T-helper 2 cell (primary cell): ENCODE measurements at regions not wholly inside any gene's neighbourhood (a gene's known extent, or its start where the extent isn't known, plus 50 kb on each side); places are given as distances from the start of the nearest gene placed in this dataset.
"Not testable (repeated sequence)": the region's sequence is repeated elsewhere in the genome, so short reads cannot be mapped to it uniquely, and the experiment has no call there.

Experiments used
- DNase-seq, 5 experiments: peaks; one replicate each; pipeline versions ENCODE4 v3.0.0 to v3.0.0-alpha.2; 2012 to 2022

DNA sequence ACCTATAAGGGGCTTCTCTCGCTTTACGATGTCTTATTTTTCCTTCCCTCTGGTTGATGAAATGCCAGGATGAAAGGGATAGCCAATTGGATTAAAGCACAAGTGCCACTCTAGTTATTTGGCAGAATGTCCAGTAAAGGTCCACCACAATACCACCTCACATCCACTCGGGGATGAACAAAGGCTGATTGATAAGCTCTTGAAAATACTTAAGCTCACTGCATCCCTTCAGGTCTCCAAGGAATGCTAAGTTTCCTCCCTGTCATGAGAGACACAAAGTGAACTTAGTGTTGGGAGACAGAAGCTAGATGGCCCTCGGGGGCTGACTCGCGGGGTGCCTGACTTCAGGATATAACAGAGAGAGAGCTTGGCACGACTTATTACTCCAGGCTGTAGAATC, 185.9 kb upstream of the ZNF644 start:
- not testable (repeated sequence) for DNase-seq

DNA sequence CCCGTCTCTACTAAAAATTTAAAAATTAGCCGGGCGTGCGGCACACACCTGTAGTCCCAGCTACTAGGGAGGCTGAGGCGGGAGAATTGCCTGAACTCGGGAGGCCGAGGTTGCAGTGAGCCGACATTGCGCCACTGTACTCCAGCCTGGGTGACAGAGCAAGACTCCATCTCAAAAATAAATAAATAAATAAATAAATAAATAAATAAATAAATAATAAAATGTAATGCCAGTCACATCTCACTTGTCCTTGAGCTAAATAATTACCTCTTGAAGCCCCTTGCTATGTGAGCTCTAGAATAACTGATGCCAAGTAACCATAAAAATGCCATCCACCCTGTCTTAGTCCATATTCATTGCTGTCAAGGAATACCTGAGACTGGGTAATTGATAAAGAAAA, 182.3 kb upstream of the ZNF644 start:
- DNase-seq: not testable (repeated sequence)

DNA sequence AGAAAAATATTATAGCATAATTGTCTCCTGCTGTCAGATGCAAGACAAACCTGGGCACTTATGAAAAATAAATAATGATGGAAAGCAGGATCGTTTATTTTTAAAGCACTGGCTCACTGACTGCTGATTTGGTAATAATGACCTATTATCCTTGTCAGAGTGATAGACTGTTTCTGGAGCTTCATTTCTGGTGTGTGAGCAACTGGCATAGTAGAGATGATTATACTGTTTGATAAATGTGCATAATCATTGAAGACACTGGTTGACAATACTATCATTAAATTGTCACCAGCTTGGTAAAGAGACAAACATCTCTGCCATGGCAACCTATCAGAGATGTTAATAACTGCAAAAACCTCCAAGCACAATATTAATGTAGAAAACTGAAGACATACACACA, 179.9 kb upstream of the ZNF644 start:
- no peak for DNase-seq

DNA sequence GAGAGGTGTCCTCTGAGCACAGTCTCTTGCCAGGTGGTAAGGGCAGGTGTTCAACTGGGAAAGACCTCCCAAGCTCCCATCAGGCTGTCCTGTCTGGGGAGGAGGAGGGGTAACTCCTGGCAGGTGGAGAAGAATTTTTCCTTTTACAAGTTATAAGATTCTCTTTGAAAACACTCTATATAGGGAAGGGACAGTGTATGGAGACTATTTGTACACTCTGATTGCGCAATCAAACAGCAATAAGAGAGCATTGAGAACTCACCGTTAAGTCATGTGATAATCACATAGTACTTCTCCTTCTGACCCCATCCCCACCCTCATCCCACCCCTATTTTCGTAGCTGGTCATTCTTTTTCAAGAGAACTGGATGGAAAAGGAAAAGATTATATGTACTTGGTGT, 179.3 kb upstream of the ZNF644 start:
- no peak for DNase-seq

DNA sequence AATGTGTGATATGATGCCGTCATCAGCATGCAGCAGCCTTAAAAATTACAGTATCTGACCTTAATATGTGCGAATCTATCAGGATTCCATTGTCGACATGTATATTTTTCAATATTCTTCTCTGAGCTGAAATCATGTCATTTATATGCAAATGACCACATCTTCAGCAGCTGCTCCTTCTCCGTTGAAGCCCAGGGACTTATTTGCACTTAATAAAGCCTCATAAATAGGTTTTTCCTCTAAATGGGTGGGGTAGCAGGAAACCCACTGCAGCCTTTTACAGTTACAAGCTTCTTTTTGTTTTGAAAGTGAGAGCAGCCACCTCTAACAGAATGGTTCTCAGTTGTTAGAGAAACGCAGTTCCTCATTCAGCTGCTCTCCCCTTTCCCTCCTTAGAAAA, 178.8 kb upstream of the ZNF644 start:
- no peak for DNase-seq

DNA sequence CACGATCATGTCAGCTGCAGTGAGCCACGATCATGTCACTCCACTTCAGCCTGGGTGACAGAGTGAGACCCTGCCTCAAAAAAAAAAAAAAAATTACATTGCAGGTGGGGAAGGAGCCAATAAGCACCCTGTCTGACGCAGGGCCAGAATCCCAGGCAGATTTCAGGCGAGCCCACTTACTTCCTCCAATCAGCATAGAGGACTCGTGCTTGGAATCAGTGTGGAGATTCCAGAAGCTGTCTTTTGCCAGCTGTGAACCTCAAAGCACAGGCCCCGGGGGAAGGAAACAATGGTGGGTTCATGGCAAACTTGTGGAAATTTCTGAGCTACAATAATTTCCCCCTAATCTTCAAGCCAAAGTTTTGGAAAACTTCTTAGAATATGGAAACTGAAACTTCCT, 178.2 kb upstream of the ZNF644 start:
- DNase-seq: no peak

DNA sequence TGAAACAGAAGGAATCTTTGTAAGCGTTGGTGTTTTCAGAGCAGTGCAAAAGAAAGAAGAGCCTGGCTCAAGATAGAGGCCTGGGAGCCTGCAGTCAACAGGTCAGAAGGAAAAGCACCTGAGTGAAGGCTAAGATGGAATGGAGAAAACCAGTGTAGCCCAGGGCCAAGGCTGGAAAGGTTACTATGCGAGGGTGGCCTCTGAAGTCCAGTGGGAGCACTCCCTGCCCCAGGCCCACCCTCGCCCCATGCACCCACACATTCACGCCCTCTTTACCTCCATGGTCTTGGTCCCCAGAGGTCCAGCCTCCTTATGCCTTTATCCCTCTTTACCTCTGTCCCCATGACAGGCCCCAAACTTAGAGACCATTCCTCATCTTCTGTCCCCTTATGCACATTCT, 169.2 kb upstream of the ZNF644 start:
- DNase-seq: no peak

DNA sequence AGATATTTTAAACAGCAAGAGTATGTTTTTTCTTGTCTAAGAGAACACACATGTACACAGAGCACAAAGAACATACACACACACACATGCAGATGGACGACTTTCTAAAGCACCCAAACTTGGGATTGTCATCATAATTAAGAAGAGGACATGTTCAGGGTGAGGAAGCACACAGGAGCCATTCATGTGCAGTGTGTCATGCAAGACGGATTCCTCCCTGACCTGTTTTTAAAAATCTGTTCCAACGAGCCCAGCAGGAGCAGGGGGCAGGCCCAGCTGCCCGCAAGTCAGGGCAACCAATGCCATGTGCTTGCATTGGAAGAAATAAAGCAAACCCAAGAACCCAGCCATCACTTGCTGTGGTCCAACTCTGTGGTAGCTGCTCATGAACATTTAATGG, 167.3 kb upstream of the ZNF644 start:
- no peak for DNase-seq

DNA sequence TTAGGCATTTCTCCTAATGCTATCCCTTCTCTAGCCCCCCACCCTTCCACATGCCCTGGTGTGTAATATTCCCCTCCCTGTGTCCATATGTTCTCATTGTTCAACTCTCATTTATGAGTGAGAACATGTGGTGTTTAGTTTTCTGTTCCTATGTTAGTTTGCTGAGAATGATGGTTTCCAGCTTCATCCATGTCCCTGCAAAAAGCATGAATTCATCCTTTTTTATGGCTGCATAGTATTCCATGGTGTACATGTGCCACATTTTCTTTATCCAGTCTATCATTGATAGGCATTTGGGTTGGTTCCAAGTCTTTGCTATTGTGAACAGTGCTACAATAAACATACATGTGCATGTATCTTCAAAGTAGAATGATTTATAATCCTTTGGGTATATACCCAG, 161.0 kb upstream of the ZNF644 start:
- not testable (repeated sequence) for DNase-seq

DNA sequence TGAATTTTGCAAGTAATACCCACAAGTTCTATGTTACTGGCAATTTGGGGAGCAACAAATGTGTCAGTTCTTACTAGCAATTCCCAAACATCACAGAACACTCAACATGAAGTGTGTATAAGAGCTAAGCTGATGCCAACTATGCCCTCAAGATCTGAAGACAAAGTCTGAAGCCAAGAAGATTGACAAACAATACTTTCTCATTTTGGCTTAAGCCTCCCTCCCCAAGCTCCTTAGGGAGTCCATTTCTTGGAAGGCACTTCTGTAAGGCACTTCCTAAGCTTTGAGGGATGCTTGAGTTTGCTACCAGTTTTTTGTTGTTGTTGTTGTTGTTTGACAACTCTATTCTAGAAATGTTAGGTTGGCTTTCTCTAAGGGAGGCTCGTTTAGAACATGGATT, 154.4 kb upstream of the ZNF644 start:
- no peak for DNase-seq

DNA sequence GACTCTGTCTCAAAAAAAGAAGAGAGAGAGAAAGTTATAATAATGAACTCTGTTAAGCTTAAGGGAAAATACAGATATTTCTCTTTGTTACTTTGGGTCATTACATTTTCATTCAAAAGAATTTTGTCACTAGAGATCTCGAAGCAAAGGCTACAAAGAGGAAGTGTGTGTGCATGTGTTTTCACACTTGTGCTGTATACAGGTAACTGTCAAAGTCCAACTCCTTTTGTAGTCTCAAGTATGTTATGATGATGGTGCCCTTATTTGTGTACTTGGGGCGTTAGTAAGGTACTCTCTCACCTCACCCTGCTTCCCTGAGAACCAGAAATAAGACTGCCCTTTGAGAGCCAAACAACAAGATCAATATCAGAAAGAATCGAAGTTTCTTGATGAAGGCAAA, 152.9 kb upstream of the ZNF644 start:
- no peak for DNase-seq

DNA sequence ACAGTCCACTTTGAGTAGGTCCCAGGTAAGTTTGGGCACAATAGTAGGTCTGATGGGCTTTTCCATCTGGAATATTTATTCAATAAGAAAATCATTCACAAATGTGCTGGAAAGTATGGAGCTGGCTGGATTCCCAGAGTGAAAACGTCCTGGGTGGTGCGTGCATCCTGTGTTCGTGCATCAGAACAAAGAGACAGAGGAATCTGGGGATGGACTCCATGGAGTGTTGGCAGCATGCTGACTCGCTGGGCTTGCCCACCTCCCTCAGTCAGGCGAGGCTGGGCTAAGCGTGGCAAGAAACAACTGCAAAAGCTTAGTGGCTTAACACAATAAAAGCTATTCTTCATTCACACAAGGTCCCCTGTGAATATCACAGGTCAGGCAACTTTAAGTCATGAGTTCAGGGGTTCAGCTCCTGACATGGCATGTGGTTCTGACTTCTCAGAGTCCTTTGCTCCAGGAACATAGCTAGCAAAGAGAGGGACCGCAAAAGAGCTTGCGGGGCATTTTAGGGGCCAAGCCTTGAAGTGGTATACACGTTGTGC, 151.6 kb upstream of the ZNF644 start:
- no peak for DNase-seq

DNA sequence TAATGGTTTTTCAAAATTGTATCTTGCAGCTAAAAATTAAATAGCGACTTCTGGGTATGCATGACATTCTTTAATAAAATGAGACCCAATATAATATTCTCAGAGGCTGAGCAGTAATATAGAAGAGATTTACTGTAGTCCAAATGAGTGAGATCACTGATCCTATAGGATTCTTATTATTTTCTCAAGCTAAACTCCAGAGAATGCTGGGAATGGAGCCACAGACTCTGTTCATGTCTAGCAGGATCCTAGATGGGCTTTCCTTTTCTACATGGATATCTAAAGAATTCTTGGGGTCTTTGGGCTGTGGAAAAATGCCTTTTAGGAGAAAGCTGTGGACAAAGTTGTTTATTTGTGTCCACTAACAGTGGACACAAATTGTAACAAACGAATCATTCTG, 150.7 kb upstream of the ZNF644 start:
- no peak for DNase-seq

DNA sequence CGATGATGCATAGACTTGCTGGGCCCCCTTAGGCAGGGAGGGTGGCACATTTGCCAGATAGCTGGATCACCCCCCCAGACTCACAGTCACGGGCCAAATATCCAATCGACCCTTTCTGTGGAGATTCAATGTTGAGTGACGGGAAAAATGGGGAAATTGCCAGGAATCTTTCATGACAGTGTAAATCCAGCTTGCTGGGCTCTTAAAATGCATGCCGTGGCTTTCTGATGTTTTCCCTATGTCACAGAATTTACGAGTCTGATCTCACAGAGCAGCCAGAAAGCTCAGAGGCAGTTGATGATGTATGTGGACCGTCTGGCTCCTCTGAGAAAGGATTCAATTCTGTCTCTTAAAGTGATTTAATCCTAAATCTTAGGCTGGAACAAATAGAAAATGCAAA, 150.1 kb upstream of the ZNF644 start:
- no peak for DNase-seq

DNA sequence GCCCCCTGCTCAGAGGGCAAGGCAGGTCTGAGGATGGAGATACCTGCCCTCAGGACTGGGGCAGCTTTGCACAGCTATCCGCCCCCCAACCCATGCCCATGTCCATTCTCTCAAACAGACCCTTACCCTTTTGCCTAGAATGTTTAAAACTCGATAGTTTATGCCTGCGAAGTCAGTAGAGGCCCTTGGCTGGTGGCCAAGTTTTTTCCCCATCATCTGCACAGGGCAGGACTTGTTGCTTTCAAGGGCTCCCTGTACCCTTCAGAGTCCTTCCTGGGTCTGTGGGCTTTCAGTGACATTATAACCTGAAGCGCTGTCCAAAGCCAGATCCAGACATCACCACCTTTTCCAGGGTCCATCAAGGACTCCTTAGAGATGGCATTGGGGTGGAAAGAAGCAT, 148.7 kb upstream of the ZNF644 start:
- DNase-seq: no peak

DNA sequence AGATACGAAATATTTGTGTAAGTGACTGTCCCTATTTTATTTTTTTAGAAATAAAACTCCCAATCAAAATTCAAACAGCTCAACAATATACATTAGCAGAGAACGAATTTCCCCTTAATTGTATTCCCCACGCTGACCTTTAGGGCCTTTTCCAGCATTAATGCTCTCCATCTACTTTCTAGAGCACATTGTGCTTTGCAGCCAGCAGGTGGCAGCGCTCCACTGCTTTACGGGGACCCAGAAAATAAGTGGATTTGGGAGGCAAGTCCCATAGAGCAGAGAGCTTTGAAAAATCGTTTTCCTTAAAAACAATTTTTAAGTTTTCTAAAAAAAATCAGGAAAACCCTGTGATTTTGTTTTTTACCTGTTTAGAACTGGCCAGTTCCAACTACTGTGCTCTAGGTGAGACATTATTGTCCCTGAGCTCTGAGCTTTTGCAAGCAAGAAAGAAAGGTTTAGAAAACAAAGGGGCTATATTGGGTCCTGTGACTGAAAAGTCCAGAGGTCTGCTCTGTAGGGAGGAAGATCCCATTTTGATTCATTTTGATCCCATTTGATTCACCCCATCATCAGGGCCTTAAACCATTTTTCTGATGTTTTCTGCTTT, 144.4 kb upstream of the ZNF644 start:
- peak in 1 of 5 experiments; percentile 30 for DNase-seq

DNA sequence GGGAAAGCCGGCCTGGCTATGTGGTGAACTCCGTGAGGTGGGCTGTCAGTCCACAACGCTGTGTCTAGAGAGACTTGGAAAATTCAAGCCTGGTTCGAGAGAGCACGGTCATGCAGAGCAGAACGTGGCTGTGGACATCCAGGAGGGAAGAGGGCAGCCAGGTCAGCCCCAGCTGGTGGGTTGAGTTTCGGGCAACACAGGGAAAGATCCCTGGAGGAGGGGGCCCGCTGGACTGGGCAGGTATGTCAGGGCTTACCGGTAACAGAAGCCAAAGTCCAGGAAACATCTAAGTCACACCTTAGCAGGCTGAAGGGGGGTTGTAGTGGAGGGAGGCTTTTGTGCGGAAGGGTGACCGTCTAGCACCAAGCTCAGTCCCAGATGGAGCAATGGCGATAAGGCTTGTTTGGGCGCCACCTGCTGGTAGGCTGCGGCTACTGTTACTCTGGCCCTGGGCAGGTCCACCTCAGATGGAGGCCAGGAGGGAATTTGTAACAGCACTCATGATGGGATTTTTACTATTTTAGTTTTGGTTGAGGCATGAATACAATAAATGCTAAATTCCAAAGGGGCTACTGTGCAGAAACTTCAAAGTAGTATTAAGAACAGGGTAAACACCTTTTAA, 143.3 kb upstream of the ZNF644 start:
- peak; percentile 30 to 57 (median 41) for DNase-seq

DNA sequence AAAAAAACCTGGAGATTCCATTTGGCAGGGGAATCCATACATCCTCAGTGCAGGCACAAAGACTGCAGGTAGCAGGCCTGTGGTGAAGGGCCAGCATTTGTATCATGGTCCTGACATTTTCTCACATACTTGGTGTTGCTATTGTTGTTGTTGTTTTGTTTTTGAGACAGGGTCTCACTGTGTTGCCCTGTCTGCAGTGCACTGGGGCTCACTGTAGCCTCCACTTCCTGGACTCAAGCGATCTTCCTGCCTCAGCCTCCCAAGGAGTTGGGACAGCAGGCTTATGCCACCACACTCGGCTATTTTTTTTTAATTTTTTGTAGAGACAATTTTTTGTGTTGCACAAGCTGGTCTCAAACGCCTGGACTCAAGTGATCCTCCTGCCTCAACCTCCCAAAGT, 140.8 kb upstream of the ZNF644 start:
- DNase-seq: no peak

DNA sequence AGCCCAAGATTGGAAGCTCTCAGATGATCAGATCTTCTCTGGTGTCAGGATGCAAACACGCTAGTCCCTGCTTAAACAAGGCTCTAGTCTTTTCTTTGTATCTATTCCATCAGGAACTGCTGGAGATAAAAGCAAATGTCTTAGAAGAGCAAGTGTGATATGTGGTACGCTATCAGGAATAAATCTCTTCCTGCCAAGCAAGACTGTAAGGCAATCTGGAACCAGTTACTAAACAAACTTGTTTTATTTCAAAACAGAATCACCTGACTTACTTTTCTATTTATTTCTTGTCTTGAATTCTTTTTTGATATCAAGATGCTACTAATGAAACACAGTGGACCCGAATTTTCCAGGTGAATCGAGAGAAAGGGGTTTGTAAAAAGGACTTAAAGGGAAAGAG, 139.9 kb upstream of the ZNF644 start:
- DNase-seq: no peak

DNA sequence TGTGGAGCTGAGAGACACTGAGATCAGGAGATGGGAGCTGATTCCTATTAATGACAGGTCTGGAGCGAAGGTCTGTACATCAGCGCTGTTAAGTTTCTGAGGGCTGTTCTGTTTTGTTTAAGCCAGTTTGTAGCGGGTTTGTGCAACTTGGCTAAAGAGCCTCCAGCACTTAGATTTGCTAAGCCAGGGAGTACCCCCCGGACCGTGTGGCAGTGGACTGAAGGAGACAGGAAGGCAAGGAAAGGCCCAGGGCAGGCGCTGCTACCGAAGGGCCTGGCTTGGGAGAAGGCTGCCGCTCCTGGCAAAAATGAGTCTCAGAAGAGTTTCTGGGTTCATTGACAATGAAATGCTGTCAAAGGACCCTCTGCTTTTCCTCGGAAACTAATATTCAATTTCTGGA, 139.3 kb upstream of the ZNF644 start:
- DNase-seq: no peak

DNA sequence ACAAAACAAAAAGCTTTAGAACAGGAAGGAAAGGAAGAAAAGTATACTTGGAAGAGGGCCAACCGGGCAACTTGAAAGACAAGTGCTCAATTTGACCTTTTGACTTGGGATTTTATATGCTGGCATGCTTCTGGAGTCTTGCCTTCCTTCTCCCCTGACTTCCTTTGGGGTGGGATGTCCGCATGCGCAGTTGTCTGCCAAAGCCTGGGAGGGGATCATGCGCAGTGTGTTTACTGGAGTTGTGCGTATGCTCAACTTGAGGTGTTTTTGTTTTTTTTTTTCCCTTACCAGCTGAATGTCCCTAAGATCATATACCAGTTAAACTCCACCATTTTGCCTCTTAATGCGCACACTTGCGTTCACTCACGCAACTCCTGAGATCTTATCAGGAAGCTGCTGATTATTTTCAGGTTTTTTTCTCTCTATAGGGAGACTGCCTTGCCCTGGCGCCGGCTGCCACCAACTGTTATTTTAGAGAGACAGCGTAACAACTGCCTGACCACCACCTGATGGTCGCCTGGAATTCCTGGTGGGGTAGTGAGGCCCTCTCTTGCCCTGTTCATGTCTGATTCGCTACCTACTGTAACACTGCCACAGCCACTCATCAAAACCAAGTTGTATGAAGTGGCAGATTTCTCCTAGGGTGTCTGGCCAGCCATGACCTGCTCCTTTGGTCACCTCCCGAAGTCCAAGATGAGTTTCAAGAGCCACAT, 138.7 kb upstream of the ZNF644 start:
- no peak for DNase-seq

DNA sequence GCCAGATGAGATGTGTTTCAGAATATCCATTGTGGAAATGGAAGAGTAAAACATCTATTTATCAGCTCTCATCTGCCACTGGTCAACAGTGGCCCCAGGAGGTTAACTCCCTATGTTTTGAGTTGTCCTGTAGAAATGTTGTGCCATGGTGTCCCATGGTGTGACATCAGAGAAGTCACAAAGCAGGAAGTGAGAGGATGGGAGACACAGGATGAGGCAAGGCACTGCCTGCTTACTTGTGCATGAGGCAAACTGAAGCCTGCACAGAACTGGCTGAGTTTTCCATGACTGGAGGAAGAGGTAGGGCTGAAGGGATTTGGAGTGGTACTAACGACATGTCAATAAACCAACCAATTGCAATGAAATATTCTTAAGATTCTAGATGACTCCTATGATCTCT, 131.5 kb upstream of the ZNF644 start:
- DNase-seq: no peak

DNA sequence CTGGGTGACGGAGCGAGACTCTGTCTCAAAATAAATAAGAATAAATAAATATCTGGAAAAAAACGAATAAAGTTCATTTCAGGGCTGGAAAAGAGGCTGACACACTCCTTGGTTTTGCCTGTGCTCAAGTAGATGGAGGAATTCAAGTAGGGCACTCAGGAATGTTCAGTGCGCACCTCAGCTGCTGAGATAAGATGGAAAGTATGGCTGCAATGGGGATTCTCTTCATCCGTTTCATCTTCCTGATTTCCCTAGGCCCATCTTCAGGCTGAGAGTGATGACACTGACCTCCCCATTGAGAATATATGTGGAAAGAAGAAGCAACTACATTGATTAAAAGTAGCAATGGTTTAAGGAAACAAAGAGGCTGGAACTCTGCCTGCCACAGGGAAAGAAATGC, 130.5 kb upstream of the ZNF644 start:
- no peak for DNase-seq

DNA sequence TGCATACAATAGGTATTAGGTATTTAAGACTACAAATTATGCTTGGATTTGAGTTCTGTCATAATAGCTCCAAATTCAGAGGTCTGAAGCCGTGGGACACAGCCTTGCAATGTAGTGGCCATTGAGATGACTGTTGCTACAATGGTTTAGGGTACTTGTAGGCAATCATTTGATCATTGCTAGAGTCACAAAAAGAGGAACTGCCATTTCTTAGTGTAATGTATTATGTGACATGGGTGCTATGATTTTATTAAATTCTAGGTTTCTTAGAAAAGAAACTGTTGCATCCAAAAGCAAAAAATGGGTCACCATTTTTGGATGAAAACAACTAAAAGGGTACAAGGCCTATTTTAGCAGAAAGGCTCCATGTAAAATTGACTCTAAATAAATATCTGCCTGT, 129.9 kb upstream of the ZNF644 start:
- no peak for DNase-seq
